WTC11 (cell line): ENCODE measurements at regions not wholly inside any gene's neighbourhood (a gene's known extent, or its start where the extent isn't known, plus 50 kb on each side); places are given as distances from the start of the nearest gene placed in this dataset.

Experiments used
- ATAC-seq: fragments of 200-7000 bp; cut with Tn5 transposase; 2 replicates; pipeline ENCODE4 v1.10.0; 2021; ENCODE audit warnings: mild to moderate bottlenecking, moderate library complexity
- CTCF ChIA-PET: fragments of 300-600 bp; sonication (Branson Sonifier 250); formaldehyde crosslinking; loops from one replicate; lab custom pipeline; 2021; ENCODE audit warnings: antibody characterized with exemption; lab: Charles Lee
- POLR2A ChIA-PET: fragments of 350-600 bp; sonication (Branson Sonifier 250); formaldehyde crosslinking; loops from one replicate; lab custom pipeline; 2021; ENCODE audit warnings: antibody characterized with exemption; lab: Charles Lee
- DNase-seq: peaks from one replicate; pipeline ENCODE4 v3.0.0; 2021; ENCODE audit warnings: low spot score
- H3K27ac Mint-ChIP-seq: 2 replicates; pipeline ENCODE4 v1.8.0; 2021; ENCODE audit warnings: mixed read lengths
- H3K27me3 Mint-ChIP-seq: 2 replicates; pipeline ENCODE4 v1.8.0; 2021; ENCODE audit warnings: low read depth, mild to moderate bottlenecking, moderate library complexity, mixed read lengths
- H3K36me3 Mint-ChIP-seq: 2 replicates; pipeline ENCODE4 v1.8.0; 2021; ENCODE audit warnings: mixed read lengths
- H3K4me1 Mint-ChIP-seq: 2 replicates; pipeline ENCODE4 v1.8.0; 2022; ENCODE audit warnings: mixed read lengths
- H3K4me3 Mint-ChIP-seq: 2 replicates; pipeline ENCODE4 v1.8.0; 2021; ENCODE audit warnings: mild to moderate bottlenecking, moderate library complexity, mixed read lengths
- H3K9me3 Mint-ChIP-seq: 2 replicates; pipeline ENCODE4 v1.8.0; 2021; ENCODE audit warnings: mixed read lengths
- CBFB ChIP-seq: sonication (generic); formaldehyde crosslinking; IDR thresholded peaks from 2 replicates; pipeline ENCODE4 v1.8.1; 2022; ENCODE audit warnings: mild to moderate bottlenecking, low read depth, missing genetic modification reagents
- GABPB1 ChIP-seq: sonication (generic); formaldehyde crosslinking; IDR thresholded peaks from 2 replicates; pipeline ENCODE4 v1.8.1; 2023; ENCODE audit warnings: mild to moderate bottlenecking, missing genetic modification reagents
- JUN ChIP-seq: sonication (generic); formaldehyde crosslinking; IDR thresholded peaks from 2 replicates; pipeline ENCODE4 v1.8.0; 2023; ENCODE audit warnings: mild to moderate bottlenecking, missing genetic modification reagents
- MYBL2 ChIP-seq: sonication (generic); formaldehyde crosslinking; IDR thresholded peaks from 2 replicates; pipeline ENCODE4 v1.8.1; 2023; ENCODE audit warnings: mild to moderate bottlenecking, moderate library complexity, missing genetic modification reagents
- NFATC4 ChIP-seq: fragments of 250-450 bp; sonication (Bioruptor Pico); IDR thresholded peaks from 2 replicates; pipeline ENCODE4 v1.9.0; 2021; ENCODE audit warnings: mild to moderate bottlenecking
- NFE2L1 ChIP-seq: sonication (generic); formaldehyde crosslinking; IDR thresholded peaks from 2 replicates; pipeline ENCODE4 v1.8.1; 2023; ENCODE audit warnings: missing genetic modification reagents
- NR3C1 ChIP-seq: sonication (generic); formaldehyde crosslinking; conservative IDR thresholded peaks from 2 replicates; pipeline ENCODE4 v1.8.1; 2023; ENCODE audit warnings: low read depth, mild to moderate bottlenecking, missing genetic modification reagents
- RELA ChIP-seq: sonication (generic); formaldehyde crosslinking; IDR thresholded peaks from 2 replicates; pipeline ENCODE4 v1.8.1; 2022; ENCODE audit warnings: missing genetic modification reagents, mild to moderate bottlenecking, borderline replicate concordance
- SMAD3 ChIP-seq: sonication (generic); formaldehyde crosslinking; IDR thresholded peaks from 2 replicates; pipeline ENCODE4 v1.8.0; 2022; ENCODE audit warnings: missing genetic modification reagents, mild to moderate bottlenecking, borderline replicate concordance
- SP1 ChIP-seq: sonication (generic); formaldehyde crosslinking; conservative IDR thresholded peaks from 2 replicates; pipeline ENCODE4 v1.8.1; 2022; ENCODE audit warnings: missing genetic modification reagents
- TCF7 ChIP-seq: sonication (generic); formaldehyde crosslinking; IDR thresholded peaks from 2 replicates; pipeline ENCODE4 v1.8.0; 2022; ENCODE audit warnings: mild to moderate bottlenecking, low read depth, missing genetic modification reagents, moderate library complexity
- TEAD4 ChIP-seq: sonication (generic); formaldehyde crosslinking; IDR thresholded peaks from 2 replicates; pipeline ENCODE4 v1.8.0; 2022; ENCODE audit warnings: mild to moderate bottlenecking, missing genetic modification reagents
- ZNF396 ChIP-seq: fragments of 250-450 bp; sonication (Bioruptor Pico); IDR thresholded peaks from 2 replicates; pipeline ENCODE4 v1.8.0; 2021; ENCODE audit warnings: mild to moderate bottlenecking, moderate library complexity, borderline replicate concordance
- TF ChIP-seq, protein P1 (sequence below): fragments of 250-450 bp; sonication (Bioruptor Pico); IDR thresholded peaks from 2 replicates; pipeline ENCODE4 v1.9.0; 2021; ENCODE audit warnings: mild to moderate bottlenecking
- TF ChIP-seq, protein P2 (sequence below): sonication (generic); formaldehyde crosslinking; IDR thresholded peaks from 2 replicates; pipeline ENCODE4 v1.8.1; 2022; ENCODE audit warnings: mild to moderate bottlenecking, missing genetic modification reagents, moderate library complexity, borderline replicate concordance
- TF ChIP-seq, protein P3 (sequence below): sonication (generic); formaldehyde crosslinking; IDR thresholded peaks from 2 replicates; pipeline ENCODE4 v1.8.1; 2022; ENCODE audit warnings: mild to moderate bottlenecking, moderate library complexity, missing genetic modification reagents
- TF ChIP-seq, protein P4 (sequence below): sonication (generic); formaldehyde crosslinking; IDR thresholded peaks from 2 replicates; pipeline ENCODE4 v1.8.0; 2022; ENCODE audit warnings: mild to moderate bottlenecking, missing genetic modification reagents
- TF ChIP-seq, protein P5 (sequence below): fragments of 200-600 bp; IDR thresholded peaks from 2 replicates; pipeline ENCODE4 v1.8.0; 2022; ENCODE audit warnings: antibody characterized with exemption
- TF ChIP-seq, protein P6 (sequence below): sonication (generic); formaldehyde crosslinking; IDR thresholded peaks from 2 replicates; pipeline ENCODE4 v1.8.0; 2023; ENCODE audit warnings: missing genetic modification reagents
- TF ChIP-seq, protein P7 (sequence below): sonication (generic); formaldehyde crosslinking; IDR thresholded peaks from 2 replicates; pipeline ENCODE4 v1.8.1; 2023; ENCODE audit warnings: mild to moderate bottlenecking, missing genetic modification reagents, moderate library complexity

DNA sequence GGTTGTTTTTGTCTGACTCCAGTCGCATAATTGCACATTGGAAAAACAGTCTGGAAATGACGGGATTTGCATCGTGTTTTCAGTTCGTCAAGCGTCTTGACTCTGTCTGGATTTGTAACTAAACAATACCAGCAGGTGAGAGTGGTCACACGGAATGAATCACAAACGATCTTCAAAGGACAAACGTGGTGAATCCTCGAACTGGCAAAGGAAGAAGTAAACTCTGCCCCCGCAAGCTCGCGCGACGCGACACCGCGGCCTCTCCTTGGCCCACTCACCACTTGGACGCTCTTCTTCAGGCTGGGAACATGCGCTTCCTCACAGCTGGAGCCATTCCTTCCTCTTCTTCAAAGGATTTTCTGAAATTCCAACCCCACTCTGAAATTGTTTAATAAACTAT, 352.6 kb downstream of the THBS2 start (continued):
- TF ChIP-seq NFE2L1 (no peak), NR3C1 (no peak), TCF7 (CRISPR knock-in tag) (no peak), RELA (no peak), SMAD3 (CRISPR knock-in tag) (no peak), SP1 (CRISPR knock-in tag) (no peak), CBFB (no peak), MYBL2 (CRISPR knock-in tag) (no peak)
- TF ChIP-seq, protein P1, sequence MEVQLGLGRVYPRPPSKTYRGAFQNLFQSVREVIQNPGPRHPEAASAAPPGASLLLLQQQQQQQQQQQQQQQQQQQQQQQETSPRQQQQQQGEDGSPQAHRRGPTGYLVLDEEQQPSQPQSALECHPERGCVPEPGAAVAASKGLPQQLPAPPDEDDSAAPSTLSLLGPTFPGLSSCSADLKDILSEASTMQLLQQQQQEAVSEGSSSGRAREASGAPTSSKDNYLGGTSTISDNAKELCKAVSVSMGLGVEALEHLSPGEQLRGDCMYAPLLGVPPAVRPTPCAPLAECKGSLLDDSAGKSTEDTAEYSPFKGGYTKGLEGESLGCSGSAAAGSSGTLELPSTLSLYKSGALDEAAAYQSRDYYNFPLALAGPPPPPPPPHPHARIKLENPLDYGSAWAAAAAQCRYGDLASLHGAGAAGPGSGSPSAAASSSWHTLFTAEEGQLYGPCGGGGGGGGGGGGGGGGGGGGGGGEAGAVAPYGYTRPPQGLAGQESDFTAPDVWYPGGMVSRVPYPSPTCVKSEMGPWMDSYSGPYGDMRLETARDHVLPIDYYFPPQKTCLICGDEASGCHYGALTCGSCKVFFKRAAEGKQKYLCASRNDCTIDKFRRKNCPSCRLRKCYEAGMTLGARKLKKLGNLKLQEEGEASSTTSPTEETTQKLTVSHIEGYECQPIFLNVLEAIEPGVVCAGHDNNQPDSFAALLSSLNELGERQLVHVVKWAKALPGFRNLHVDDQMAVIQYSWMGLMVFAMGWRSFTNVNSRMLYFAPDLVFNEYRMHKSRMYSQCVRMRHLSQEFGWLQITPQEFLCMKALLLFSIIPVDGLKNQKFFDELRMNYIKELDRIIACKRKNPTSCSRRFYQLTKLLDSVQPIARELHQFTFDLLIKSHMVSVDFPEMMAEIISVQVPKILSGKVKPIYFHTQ: no peak
- TF ChIP-seq, protein P2, sequence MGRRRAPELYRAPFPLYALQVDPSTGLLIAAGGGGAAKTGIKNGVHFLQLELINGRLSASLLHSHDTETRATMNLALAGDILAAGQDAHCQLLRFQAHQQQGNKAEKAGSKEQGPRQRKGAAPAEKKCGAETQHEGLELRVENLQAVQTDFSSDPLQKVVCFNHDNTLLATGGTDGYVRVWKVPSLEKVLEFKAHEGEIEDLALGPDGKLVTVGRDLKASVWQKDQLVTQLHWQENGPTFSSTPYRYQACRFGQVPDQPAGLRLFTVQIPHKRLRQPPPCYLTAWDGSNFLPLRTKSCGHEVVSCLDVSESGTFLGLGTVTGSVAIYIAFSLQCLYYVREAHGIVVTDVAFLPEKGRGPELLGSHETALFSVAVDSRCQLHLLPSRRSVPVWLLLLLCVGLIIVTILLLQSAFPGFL (CRISPR knock-in tag): no peak

DNA sequence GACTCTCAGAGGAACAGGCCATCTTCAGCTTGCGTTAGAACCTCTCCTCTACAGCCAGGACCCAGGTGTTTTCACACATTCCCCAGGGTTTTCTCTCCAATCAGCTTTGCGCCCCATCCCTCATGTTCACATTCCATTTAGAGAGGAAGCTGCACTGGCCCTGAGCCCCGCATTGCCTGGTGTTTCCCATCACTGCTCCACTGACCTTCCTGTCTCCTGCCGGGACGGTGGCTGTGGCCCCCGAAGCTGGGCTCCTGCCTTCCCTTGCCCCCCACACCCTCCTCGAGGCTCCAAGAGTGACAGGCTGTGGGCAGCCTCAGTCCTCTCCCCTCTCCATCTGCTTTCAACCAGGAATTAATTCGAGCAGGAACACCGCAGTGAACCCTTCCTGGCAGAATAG, 357.3 kb downstream of the THBS2 start:
- H3K27me3 Mint-ChIP-seq: no peaks in the 10 kb centered on the region; the same call in 1 of the 2 replicates
- DNase-seq: no peak
- CTCF ChIA-PET: no interaction called here

DNA sequence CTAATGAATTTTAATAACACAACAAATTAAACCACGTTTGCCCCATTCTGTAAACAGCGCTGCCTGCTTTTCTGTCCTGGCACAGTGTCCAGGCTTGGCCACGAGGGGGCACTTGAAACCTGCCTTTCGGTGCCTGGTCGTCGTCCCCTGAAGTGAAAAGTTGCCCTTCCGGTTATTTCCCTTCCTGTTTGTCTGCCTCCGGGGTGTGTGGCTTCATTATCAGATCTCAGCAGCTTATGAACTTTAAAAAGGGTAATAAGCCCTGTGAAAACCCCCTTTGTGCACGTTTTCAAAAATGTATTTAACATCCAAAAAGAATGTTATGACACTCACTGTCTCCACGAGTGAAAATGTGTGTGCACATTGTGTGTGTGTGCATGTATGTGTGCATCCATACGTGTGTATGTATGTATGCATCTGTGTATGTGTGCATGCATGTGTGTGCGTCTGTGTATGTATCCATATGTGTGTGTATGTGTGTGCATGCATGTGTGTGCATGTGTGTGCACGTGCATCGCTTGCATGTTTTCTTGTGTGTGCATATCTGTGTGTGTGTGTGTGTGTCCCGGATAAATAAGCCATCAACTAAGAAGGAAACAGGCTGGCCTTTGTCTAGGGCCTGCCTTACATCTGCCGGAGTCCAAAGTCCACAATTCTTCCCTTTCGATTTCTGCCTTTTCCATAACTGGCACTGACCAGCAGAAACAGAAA, 358.4 kb downstream of the THBS2 start:
- peaks cover 5% of the 10 kb centered on the region for H3K9me3 Mint-ChIP-seq
- no peak overlapping the region for H3K27ac Mint-ChIP-seq
- peaks cover 11% of the 10 kb centered on the region for H3K4me1 Mint-ChIP-seq
- no peaks in the 10 kb centered on the region; the same call in 1 of the 2 replicates for H3K27me3 Mint-ChIP-seq
- TF ChIP-seq NFATC4 (CRISPR knock-in tag): no peak
- TF ChIP-seq, protein P3, sequence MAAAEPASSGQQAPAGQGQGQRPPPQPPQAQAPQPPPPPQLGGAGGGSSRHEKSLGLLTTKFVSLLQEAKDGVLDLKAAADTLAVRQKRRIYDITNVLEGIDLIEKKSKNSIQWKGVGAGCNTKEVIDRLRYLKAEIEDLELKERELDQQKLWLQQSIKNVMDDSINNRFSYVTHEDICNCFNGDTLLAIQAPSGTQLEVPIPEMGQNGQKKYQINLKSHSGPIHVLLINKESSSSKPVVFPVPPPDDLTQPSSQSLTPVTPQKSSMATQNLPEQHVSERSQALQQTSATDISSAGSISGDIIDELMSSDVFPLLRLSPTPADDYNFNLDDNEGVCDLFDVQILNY (CRISPR knock-in tag): no peak
- TF ChIP-seq, protein P4, sequence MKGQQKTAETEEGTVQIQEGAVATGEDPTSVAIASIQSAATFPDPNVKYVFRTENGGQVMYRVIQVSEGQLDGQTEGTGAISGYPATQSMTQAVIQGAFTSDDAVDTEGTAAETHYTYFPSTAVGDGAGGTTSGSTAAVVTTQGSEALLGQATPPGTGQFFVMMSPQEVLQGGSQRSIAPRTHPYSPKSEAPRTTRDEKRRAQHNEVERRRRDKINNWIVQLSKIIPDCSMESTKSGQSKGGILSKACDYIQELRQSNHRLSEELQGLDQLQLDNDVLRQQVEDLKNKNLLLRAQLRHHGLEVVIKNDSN: no peak
- TF ChIP-seq TEAD4 (CRISPR knock-in tag): no peak
- no peak for TF ChIP-seq ZNF396 (CRISPR knock-in tag)
- TF ChIP-seq, protein P5, sequence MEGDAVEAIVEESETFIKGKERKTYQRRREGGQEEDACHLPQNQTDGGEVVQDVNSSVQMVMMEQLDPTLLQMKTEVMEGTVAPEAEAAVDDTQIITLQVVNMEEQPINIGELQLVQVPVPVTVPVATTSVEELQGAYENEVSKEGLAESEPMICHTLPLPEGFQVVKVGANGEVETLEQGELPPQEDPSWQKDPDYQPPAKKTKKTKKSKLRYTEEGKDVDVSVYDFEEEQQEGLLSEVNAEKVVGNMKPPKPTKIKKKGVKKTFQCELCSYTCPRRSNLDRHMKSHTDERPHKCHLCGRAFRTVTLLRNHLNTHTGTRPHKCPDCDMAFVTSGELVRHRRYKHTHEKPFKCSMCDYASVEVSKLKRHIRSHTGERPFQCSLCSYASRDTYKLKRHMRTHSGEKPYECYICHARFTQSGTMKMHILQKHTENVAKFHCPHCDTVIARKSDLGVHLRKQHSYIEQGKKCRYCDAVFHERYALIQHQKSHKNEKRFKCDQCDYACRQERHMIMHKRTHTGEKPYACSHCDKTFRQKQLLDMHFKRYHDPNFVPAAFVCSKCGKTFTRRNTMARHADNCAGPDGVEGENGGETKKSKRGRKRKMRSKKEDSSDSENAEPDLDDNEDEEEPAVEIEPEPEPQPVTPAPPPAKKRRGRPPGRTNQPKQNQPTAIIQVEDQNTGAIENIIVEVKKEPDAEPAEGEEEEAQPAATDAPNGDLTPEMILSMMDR: peak; percentile 76
- TF ChIP-seq, protein P6, sequence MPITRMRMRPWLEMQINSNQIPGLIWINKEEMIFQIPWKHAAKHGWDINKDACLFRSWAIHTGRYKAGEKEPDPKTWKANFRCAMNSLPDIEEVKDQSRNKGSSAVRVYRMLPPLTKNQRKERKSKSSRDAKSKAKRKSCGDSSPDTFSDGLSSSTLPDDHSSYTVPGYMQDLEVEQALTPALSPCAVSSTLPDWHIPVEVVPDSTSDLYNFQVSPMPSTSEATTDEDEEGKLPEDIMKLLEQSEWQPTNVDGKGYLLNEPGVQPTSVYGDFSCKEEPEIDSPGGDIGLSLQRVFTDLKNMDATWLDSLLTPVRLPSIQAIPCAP: no peak
- peak; percentile 82 for DNase-seq
- H3K4me3 Mint-ChIP-seq: no peak overlapping the region
- peak; percentile 84 for ATAC-seq
- H3K36me3 Mint-ChIP-seq: peaks cover 5% of the 10 kb centered on the region
- ChIA-PET CTCF (no interaction called here), POLR2A (no interaction called here)

More for the DNA sequence above, 357.3 kb downstream of the THBS2 start:
- no peak overlapping the region for H3K4me3 Mint-ChIP-seq
- H3K4me1 Mint-ChIP-seq: peaks cover 11% of the 10 kb centered on the region
- ATAC-seq: no peak
- H3K36me3 Mint-ChIP-seq: peaks cover 5% of the 10 kb centered on the region
- peaks cover 5% of the 10 kb centered on the region for H3K9me3 Mint-ChIP-seq
- no peak for TF ChIP-seq JUN (CRISPR knock-in tag)
- TF ChIP-seq GABPB1 (CRISPR knock-in tag): no peak
- TF ChIP-seq, protein P7, sequence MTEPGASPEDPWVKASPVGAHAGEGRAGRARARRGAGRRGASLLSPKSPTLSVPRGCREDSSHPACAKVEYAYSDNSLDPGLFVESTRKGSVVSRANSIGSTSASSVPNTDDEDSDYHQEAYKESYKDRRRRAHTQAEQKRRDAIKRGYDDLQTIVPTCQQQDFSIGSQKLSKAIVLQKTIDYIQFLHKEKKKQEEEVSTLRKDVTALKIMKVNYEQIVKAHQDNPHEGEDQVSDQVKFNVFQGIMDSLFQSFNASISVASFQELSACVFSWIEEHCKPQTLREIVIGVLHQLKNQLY: no peak
- H3K27ac Mint-ChIP-seq: no peak overlapping the region; the same call in 1 of the 2 replicates
- POLR2A ChIA-PET: no interaction called here
